ENCODE measurements at regions not wholly inside any gene's neighbourhood (a gene's known extent, or its start where the extent isn't known, plus 50 kb on each side); places are given as distances from the start of the nearest gene placed in this dataset.

- TF ChIP-seq, protein P1, sequence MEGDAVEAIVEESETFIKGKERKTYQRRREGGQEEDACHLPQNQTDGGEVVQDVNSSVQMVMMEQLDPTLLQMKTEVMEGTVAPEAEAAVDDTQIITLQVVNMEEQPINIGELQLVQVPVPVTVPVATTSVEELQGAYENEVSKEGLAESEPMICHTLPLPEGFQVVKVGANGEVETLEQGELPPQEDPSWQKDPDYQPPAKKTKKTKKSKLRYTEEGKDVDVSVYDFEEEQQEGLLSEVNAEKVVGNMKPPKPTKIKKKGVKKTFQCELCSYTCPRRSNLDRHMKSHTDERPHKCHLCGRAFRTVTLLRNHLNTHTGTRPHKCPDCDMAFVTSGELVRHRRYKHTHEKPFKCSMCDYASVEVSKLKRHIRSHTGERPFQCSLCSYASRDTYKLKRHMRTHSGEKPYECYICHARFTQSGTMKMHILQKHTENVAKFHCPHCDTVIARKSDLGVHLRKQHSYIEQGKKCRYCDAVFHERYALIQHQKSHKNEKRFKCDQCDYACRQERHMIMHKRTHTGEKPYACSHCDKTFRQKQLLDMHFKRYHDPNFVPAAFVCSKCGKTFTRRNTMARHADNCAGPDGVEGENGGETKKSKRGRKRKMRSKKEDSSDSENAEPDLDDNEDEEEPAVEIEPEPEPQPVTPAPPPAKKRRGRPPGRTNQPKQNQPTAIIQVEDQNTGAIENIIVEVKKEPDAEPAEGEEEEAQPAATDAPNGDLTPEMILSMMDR (IDR thresholded peaks at IDR 0.05; ENCODE audit: low read length), result no peak
- TF ChIP-seq EZH2phosphoT487 (IDR thresholded peaks at IDR 0.05; ENCODE audit: low read length), result no peak
- TF ChIP-seq EZH2 (optimal IDR thresholded peaks at IDR 0.05; ENCODE audit: low read depth, low read length), result no peak
Observed at GRCh38 chr7:12757443-12757842, 70.0 kb downstream of the ARL4A start.
